Spleen (tissue), 11 donors: ENCODE measurements at regions not wholly inside any gene's neighbourhood (a gene's known extent, or its start where the extent isn't known, plus 50 kb on each side); places are given as distances from the start of the nearest gene placed in this dataset.

Experiments used
- DNase-seq: peaks from one replicate; pipeline ENCODE4 v3.0.0-alpha.2; 2020
- H3K27ac ChIP-seq, 8 donors: fragments of 200-600 bp; sonication (generic) in 7 of 8; 1 replicate in 4 of 8; 2 replicates in 4 of 8; pipeline versions ENCODE4 v1.5.0 to v1.8.0; 2016 to 2021; ENCODE audit warnings: inconsistent platforms in 4 of 8, mild to moderate bottlenecking in 4 of 8, moderate library complexity in 1 of 8
- H3K27me3 ChIP-seq, 7 donors: fragments of 200-600 bp; sonication (generic) in 6 of 7; replicated peaks in 1 of 7; 1 replicate in 4 of 7; 2 replicates in 3 of 7; pipeline versions ENCODE4 v1.5.0 to v1.8.0; 2016 to 2021; ENCODE audit warnings: inconsistent platforms in 3 of 7, mild to moderate bottlenecking in 1 of 7
- H3K36me3 ChIP-seq, 6 donors: fragments of 200-600 bp; sonication (generic) in 5 of 6; 1 replicate in 4 of 6; 2 replicates in 2 of 6; pipeline versions ENCODE4 v1.5.0 to v1.8.0; 2016 to 2021; ENCODE audit warnings: inconsistent platforms in 2 of 6
- H3K4me1 ChIP-seq, 6 donors: fragments of 200-600 bp; sonication (generic) in 5 of 6; 1 replicate in 3 of 6; 2 replicates in 3 of 6; pipeline versions ENCODE4 v1.5.0 to v1.8.0; 2016 to 2021; ENCODE audit warnings: inconsistent platforms in 3 of 6
- H3K4me3 ChIP-seq, 8 donors: fragments of 200-600 bp; sonication (generic) in 7 of 8; 1 replicate in 4 of 8; 2 replicates in 4 of 8; pipeline versions ENCODE4 v1.5.0 to v1.8.0; 2016 to 2021; ENCODE audit warnings: inconsistent platforms in 4 of 8, mild to moderate bottlenecking in 4 of 8, moderate library complexity in 2 of 8
- H3K9me3 ChIP-seq, 8 donors: fragments of 200-600 bp; sonication (generic) in 7 of 8; 1 replicate in 4 of 8; 2 replicates in 4 of 8; pipeline versions ENCODE4 v1.5.0 to v1.8.0; 2016 to 2021; ENCODE audit warnings: inconsistent platforms in 4 of 8
- CTCF ChIP-seq, 11 experiments: fragments of 200-600 bp in 7 of 11; fragments of 450-650 bp in 4 of 11; sonication (generic) in 4 of 11; IDR thresholded peaks in 8 of 11; conservative IDR thresholded peaks in 3 of 11; 1 replicate in 7 of 11; 2 replicates in 4 of 11; pipeline versions ENCODE4 v1.4.0 to v1.8.0; 2016 to 2021; ENCODE audit warnings: antibody characterized with exemption in 11 of 11, inconsistent platforms in 4 of 11, mild to moderate bottlenecking in 1 of 11
- POLR2A ChIP-seq, 3 donors: fragments of 450-650 bp; IDR thresholded peaks; one replicate each; pipeline ENCODE4 v1.5.1; 2017; ENCODE audit warnings: antibody characterized with exemption in 3 of 3, mild to moderate bottlenecking in 1 of 3
- POLR2AphosphoS5 ChIP-seq, 3 donors: sonication (generic); formaldehyde crosslinking; IDR thresholded peaks; one replicate each; pipeline ENCODE4 v1.5.1; 2017; ENCODE audit warnings: antibody characterized with exemption in 3 of 3
- WGBS, 5 donors: extraction: QIAGEN DNeasy Blood & Tissue Kit in 3 of 5; methylation state at CpG; one replicate each; pipeline versions ENCODE4 v1.1.5 to v1.1.7; 2013 to 2018; 5-methylcytosine and 5-hydroxymethylcytosine counted together
- intact Hi-C: fragments of 100-400 bp; cut with DNase I; formaldehyde crosslinking; loops from one replicate; pipeline ENCODE4 v1.15.0; 2023; ENCODE audit warnings: low total_unique reads
- donor health status: healthy with polysubstance abuse.
- donor health status: DM: no; HTN: no; CAD: no; lungs with moderate emphysema.
- donor health status: DM: no; HTN: no; CAD: no.
- donor health status: Bipolar disorder and iron deficiency.
- donor health status: healthy.
- donor health status: DM: no; HTN: no; CAD: no.
- donor health status: DM: yes; HTN: yes; CAD: no.

DNA sequence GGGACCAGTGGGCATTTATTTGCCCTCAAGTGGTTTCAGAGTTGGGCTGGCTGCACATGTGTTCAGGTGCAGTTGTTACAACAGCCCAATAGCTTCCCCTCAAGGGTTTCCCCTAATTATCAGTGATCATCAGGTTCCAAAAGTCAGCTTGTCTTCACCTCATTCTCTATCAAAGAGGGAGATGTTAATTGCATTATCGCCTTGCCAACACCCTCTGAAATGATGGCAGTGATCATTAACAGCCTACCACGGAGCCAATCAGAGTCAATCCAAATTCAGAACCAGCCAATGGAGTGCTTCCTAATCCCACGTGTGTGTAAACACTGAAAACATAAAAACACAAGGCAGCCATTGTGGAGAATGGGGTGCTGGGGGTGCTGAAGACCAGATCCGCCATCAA lies 248.4 kb upstream of the ZNF507 start:
- TF ChIP-seq POLR2AphosphoS5 (IDR thresholded peaks at IDR 0.05): no peak
- no peak for TF ChIP-seq CTCF (IDR thresholded peaks at IDR 0.05 in 8 of 11, conservative IDR thresholded peaks at IDR 0.05 in 3 of 11)
- TF ChIP-seq POLR2A (IDR thresholded peaks at IDR 0.05): no peak
- Histone ChIP-seq H3K27ac (no peak overlapping the region), H3K27me3 (no peaks in the 10 kb centered on the region), H3K36me3 (no peaks in the 10 kb centered on the region), H3K4me1 (no peaks in the 10 kb centered on the region), H3K9me3 (peaks cover 0 to 13% (median 0%) of the 10 kb centered on the region in 8 donors), H3K4me3 (no peak overlapping the region)
- intact Hi-C loops: no loop called here
- no peak for DNase-seq
- WGBS, 5 donors: 81 to 90% (median 83%) methylated on average over 4 of the region's 4 CpGs

DNA sequence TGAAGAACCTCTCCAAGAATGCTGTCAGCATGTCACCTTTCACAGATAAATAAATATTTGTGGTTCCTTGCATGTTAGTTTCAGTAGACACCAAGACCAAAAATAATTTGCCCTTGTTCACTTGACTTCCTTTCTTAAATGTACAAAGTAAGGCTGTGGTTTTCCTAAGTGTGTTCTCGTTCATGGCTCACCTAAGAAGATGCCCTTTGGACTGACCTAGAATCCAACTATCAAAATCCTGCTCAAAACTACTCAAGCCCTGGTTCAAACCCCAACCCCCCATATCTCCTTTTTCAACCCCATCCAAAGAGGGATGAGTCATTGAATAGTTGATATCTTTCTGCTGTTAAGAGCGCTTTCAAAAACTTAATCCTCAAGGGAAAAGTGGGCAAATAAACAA lies 247.8 kb upstream of the ZNF507 start:
- WGBS, 5 donors: 48 to 57% (median 50%) methylated on average over 2 of the region's 2 CpGs
- DNase-seq: no peak
- Histone ChIP-seq H3K4me1 (no peaks in the 10 kb centered on the region), H3K27me3 (no peaks in the 10 kb centered on the region), H3K4me3 (no peak overlapping the region), H3K27ac (no peak overlapping the region), H3K36me3 (no peaks in the 10 kb centered on the region), H3K9me3 (peaks cover 0 to 13% (median 0%) of the 10 kb centered on the region in 8 donors)
- TF ChIP-seq POLR2A (IDR thresholded peaks at IDR 0.05): no peak
- TF ChIP-seq POLR2AphosphoS5 (IDR thresholded peaks at IDR 0.05): no peak
- TF ChIP-seq CTCF (IDR thresholded peaks at IDR 0.05 in 8 of 11, conservative IDR thresholded peaks at IDR 0.05 in 3 of 11): no peak
- intact Hi-C loops: no loop called here

DNA sequence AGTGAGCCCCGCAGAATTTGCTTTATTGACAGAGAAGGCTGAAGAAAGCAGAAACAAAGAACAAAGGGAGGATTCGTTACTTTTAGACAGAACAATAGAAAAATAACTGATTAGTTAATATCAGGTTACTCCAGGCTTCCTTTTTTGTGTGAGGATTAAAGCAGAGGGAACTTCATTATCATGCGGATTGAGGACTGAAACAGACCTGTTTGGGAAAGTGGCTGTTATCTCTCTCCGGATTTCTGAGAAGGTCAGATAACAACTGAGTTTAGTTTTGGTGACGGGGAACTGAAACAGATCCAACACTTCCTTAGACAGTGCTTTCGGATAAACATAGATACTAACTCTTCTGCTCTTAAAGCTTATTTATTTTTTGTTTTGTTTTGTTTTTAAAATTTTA lies 246.4 kb upstream of the ZNF507 start:
- Histone ChIP-seq H3K4me3 (no peak overlapping the region), H3K36me3 (no peaks in the 10 kb centered on the region), H3K27me3 (peaks cover 0 to 12% (median 0%) of the 10 kb centered on the region in 7 donors), H3K9me3 (peaks cover 0 to 13% (median 0%) of the 10 kb centered on the region in 8 donors), H3K27ac (peak overlapping the region in 2 of 8 donors; percentile 50 to 60), H3K4me1 (no peaks in the 10 kb centered on the region)
- WGBS, 5 donors: 35 to 41% (median 37%) methylated on average over 6 of the region's 6 CpGs
- intact Hi-C loops: no loop called here
- TF ChIP-seq CTCF (IDR thresholded peaks at IDR 0.05 in 8 of 11, conservative IDR thresholded peaks at IDR 0.05 in 3 of 11): no peak
- no peak for TF ChIP-seq POLR2AphosphoS5 (IDR thresholded peaks at IDR 0.05)
- no peak for TF ChIP-seq POLR2A (IDR thresholded peaks at IDR 0.05)
- no peak for DNase-seq

GRCh38 chr19:32101206-32101605 lies 244.2 kb upstream of the ZNF507 start:
- Histone ChIP-seq H3K27ac (no peak overlapping the region), H3K36me3 (no peaks in the 10 kb centered on the region), H3K4me1 (no peaks in the 10 kb centered on the region), H3K27me3 (peaks cover 0 to 32% (median 0%) of the 10 kb centered on the region in 7 donors), H3K4me3 (no peak overlapping the region), H3K9me3 (peaks cover 0 to 13% (median 0%) of the 10 kb centered on the region in 8 donors)
- no peak for TF ChIP-seq POLR2AphosphoS5 (IDR thresholded peaks at IDR 0.05)
- no peak for TF ChIP-seq CTCF (IDR thresholded peaks at IDR 0.05 in 8 of 11, conservative IDR thresholded peaks at IDR 0.05 in 3 of 11)
- TF ChIP-seq POLR2A (IDR thresholded peaks at IDR 0.05): no peak
- intact Hi-C loops: no loop called here
- DNase-seq: no peak
- WGBS, 5 donors: 56 to 83% (median 65%) methylated on average over 1 of the region's 1 CpG
